ENCODE measurements at regions not wholly inside any gene's neighbourhood (a gene's known extent, or its start where the extent isn't known, plus 50 kb on each side); places are given as distances from the start of the nearest gene placed in this dataset.

DNA sequence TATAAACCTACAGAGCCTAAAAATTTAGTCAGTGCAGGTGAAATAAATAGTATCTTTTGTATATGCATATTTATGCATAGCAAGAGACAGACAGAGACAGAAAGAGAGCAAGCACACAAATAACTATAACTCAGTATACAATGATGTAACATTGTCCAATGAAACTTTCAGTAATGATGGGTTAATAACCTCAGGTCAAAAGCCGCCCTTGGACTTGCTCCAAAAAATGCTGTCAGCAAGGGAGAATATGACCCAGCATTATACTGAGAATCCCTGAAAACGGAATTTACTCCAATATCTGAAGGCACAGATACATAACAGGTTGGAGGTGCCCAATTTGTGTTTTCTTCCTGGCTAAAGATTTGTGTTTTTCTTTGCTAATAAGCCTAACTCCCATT lies 590.6 kb upstream of the NOX3 start:
- ATAC-seq = no peak
- TF ChIP-seq POLR2A (IDR thresholded peaks at IDR 0.05) = no peak
- TF ChIP-seq CTCF (IDR thresholded peaks at IDR 0.05) = no peak

GRCh38 chr6:156045401-156046267 lies 590.0 kb upstream of the NOX3 start:
- 47 to 61% (median 52%) methylated on average over 6 of the region's 6 CpGs for WGBS, 4 donors
- Histone ChIP-seq H3K4me1 (peaks cover 0 to 14% (median 0%) of the 10 kb centered on the region in 12 donors), H3K27ac (peak overlapping the region in 1 of 12 donors; percentile 2), H3K9me3 (peaks cover 0 to 10% (median 0%) of the 10 kb centered on the region in 12 donors), H3K4me3 (no peak overlapping the region), H3K36me3 (no peaks in the 10 kb centered on the region), H3K27me3 (no peaks in the 10 kb centered on the region)
- no peak for TF ChIP-seq POLR2A (IDR thresholded peaks at IDR 0.05)
- TF ChIP-seq CTCF (IDR thresholded peaks at IDR 0.05) = no peak
- intact Hi-C loops (cut with DNase I) = no loop called here
- ATAC-seq = no peak
- DNase-seq = no peak

More for the DNA sequence above, 590.6 kb upstream of the NOX3 start:
- Histone ChIP-seq H3K4me3 (no peak overlapping the region), H3K4me1 (peaks cover 0 to 14% (median 0%) of the 10 kb centered on the region in 12 donors), H3K27me3 (no peaks in the 10 kb centered on the region), H3K36me3 (no peaks in the 10 kb centered on the region), H3K27ac (no peak overlapping the region), H3K9me3 (peaks cover 0 to 3% (median 0%) of the 10 kb centered on the region in 12 donors)
- 51 to 69% (median 56%) methylated on average over 2 of the region's 2 CpGs for WGBS, 4 donors
- DNase-seq = no peak
- intact Hi-C loops (cut with DNase I) = no loop called here

DNA sequence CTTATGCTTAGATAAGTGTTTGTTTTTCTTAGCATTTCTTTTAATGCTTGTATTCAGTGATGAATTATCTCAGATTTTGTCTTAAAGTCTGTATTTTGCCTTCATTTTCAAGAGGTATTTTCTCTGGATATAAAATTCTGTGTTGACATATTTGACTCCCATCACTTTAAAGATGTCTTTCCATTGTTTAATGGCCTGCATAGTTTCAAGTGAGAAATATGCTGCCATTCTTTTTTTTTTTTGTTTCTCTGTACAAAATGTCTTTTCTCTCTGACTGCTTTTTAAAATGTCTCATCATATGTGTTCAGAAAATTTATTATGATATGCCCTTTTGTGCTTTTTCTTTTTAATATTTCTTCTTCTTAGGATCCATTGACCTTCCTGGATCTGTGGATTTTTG lies 578.0 kb upstream of the NOX3 start:
- Histone ChIP-seq H3K36me3 (no peaks in the 10 kb centered on the region), H3K27me3 (no peaks in the 10 kb centered on the region), H3K9me3 (peaks cover 0 to 16% (median 8%) of the 10 kb centered on the region in 12 donors), H3K4me3 (no peak overlapping the region), H3K27ac (no peak overlapping the region), H3K4me1 (no peaks in the 10 kb centered on the region)
- DNase-seq = no peak
- TF ChIP-seq CTCF (IDR thresholded peaks at IDR 0.05) (no peak), POLR2A (IDR thresholded peaks at IDR 0.05) (no peak)
- intact Hi-C loops (cut with DNase I) = no loop called here
- ATAC-seq = no peak

- Histone ChIP-seq H3K4me1 (peaks cover 0 to 3% (median 0%) of the 10 kb centered on the region in 12 donors), H3K4me3 (no peak overlapping the region), H3K36me3 (no peaks in the 10 kb centered on the region), H3K9me3 (peaks cover 0 to 16% (median 8%) of the 10 kb centered on the region in 12 donors), H3K27ac (no peak overlapping the region), H3K27me3 (no peaks in the 10 kb centered on the region)
- 35 to 65% (median 46%) methylated on average over 1 of the region's 1 CpG for WGBS, 4 donors
- ATAC-seq = no peak
- no peak for TF ChIP-seq CTCF (IDR thresholded peaks at IDR 0.05)
- TF ChIP-seq POLR2A (IDR thresholded peaks at IDR 0.05) = no peak
- no peak for DNase-seq
- intact Hi-C loops (cut with DNase I) = no loop called here
Observed at GRCh38 chr6:156031516-156031915, 575.9 kb upstream of the NOX3 start.
